SW 1271 (cell line): ENCODE measurements at regions not wholly inside any gene's neighbourhood (a gene's known extent, or its start where the extent isn't known, plus 50 kb on each side); places are given as distances from the start of the nearest gene placed in this dataset.
A peak's percentile ranks its signal among the peaks of the same experiment; 100 is the strongest.

Source experiments
- DNase-seq, 2 experiments: peaks; one replicate each; lab custom pipeline; 2025; lab: John Stamatoyannopoulos, UW

DNA sequence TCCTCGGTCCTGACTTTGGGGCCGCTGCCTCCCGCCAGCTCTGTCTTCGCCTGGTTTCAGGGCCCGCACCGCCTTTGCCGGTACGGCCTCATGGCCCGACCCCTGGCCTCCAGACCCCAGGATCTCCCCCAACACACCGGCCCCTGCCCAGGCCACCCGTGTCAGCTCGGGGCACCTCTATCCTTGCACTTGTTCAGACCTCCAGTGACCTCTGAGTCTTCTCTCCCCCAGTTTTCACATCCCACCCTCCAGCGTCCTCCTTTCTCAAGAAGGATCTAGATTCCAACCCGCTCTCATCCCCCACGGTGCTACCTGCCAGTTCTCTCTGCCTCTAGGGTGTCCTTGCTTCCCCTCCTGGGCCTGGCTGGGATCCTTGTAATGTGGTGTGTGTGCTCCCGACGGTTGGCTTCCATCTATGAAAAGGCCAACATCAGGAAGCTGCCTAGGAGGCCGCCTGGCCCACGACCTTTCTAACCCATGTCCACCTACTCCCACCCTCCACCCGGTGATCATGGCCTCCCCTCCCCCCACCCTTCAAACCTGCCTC, 61.1 kb downstream of the SPATA31C2 start:
- DNase-seq, result no peak

DNA sequence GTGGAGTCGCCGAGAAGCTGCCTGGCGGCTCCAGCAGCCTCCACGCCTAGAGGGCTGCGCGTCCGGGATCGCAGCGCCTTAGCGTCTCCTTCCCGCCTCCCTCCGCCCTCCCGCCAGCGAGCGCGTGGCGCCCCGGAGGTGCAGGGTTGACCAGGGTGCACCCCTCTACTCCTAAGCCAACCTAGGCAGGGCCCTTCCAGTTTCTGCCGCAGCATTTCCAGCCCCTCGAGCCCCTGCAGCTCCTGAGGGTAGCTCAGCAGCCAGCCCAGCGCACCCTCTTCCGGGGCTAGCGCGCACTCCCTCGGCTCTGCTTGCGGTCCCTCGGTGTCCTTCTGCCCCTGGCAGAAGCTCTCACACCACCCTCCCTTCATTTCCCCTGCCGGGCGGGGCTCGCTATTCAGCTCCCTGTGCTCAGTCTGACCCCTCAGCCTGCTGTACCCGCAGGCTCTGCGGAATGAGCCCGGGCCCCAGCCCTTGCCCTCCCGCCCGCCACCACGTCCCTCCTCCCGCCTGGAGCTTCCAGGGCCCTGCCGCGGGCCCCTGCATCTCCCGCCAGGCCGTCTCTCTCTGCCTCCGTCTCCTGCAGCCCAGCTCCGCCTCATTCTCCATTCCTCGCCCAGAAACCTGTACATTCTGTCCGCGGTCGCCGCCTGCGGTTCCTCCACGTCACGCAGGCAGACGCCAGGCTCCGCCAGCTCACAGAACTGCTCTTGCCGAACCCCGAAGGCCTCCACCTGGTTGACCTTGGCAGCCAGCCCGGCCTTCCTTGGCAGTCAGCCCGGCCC, 61.8 kb downstream of the SPATA31C2 start:
- DNase-seq, result peak; percentile 46 to 56

GRCh38 chr9:88075966-88076285, 62.3 kb downstream of the SPATA31C2 start:
- DNase-seq, result no peak

- DNase-seq, result no peak
Observed at GRCh38 chr9:88075506-88075905, 62.8 kb downstream of the SPATA31C2 start.

DNA sequence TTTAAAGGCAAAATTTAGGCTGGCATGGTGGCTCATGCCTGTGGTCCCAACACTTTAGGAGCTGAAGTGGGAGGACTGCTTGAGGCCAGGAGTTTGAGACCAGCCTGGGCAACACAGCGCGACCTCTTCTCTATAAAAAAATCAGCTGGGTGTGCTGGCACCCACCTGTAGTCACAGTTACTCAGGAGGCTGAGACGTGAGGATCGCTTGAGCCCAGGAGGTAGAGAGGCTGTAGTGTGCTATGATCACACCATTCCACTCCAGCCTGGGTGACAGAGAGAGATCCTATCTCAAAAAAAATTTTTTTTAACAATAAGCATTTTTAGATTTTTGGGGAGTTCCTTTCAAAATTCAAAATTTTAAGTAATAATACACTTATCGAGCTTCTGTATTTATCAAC, 63.3 kb downstream of the SPATA31C2 start:
- no peak for DNase-seq

DNA sequence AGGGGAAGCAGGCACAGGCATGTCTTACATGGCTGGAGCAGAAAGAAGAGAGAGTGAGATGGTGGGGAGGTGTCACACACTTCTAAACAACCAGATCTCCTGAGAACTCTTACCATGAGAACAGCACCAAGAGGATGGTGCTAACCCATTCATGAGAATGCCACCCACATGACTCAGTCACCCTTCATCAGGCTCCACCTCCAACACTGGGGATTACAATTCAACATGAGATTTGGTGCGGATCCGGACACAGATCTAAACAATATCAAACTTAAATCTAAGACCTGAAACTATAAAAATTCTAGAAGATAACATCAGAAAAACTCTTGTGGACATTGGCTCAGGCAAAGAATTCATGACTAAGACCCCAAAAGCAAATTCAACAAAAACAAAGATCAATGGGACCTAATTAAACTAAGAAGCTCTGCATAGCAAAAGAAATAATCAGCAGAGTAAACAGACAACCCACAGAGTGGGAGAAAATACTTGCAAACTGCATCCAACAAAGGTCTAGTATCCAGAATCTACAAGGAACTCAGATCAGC, 65.4 kb downstream of the SPATA31C2 start:
- DNase-seq, result no peak

DNA sequence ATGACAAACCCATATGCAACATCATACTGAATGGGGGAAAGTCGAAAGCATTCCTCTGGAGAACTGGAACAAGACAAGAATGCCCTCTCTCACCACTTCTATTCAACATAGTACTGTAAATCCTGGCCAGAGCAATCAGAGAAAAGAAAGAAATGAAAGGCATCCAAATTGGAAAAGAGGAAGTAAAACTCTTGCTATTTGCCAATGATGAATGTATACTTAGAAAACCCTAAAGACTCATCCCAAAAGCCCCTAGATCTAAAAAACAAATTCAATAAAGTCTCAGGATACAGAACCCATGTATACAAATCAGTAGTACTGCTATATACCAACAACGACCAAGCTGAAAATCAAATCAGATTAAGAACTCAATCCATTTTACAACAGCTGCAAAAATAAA, 66.9 kb downstream of the SPATA31C2 start:
- DNase-seq, result no peak

GRCh38 chr9:88065619-88066018, 72.7 kb downstream of the SPATA31C2 start:
- no peak for DNase-seq

GRCh38 chr9:88064554-88064953, 73.7 kb downstream of the SPATA31C2 start:
- no peak for DNase-seq

DNA sequence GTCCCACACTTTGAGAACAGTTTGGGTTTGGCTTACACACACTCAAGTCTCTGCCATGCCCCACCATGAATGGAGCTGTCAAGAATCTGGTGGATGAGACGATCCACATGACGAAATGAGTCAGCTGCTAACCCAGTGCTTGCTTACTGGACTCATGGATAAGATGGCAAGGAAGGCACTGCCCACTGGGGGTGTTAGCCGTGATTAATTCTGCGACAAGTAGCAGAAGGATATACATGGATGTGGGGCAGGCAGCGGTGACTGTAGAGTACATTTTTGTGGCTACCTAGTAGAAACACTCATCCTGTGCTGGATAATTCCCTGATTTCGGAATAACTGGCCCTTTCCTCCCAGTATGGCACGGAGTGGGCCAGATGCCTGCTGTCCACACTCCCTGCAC, 77.5 kb downstream of the SPATA31C2 start:
- DNase-seq, result no peak

- no peak for DNase-seq
Observed at GRCh38 chr9:88059469-88059868, 78.8 kb downstream of the SPATA31C2 start.

- no peak for DNase-seq
Observed at GRCh38 chr9:88056876-88057275, 81.4 kb downstream of the SPATA31C2 start.

DNA sequence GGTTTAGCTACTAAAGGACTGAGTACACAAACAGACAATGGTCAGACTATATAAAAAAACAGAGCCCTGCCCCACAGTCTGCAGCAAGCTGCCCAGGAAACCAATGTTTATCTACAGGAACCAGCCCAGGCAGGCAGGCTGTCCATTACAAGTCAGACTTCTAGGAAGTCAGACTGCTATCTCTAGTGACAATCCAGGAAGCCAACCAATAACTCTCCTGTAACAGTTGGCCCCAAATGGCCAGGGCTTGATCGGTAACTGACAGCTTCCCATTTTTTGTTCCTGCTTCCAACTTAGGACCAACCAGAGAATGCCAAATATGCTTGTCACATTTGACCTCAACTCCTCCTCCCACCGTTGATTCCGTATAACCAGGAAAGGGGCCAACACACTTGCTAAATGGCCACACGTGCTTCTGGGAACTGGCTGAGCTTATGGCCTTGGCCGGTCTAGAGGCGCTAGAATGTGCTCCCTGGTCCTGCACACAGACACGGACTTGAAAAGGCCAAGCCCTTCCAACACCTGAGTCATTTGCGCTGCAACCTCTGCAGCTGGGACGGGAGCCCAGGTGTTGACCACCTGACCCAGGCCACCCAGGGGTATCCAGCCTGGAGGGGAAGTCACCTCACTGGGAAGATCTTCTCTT, 79.6 kb upstream of the CDK20 start:
- no peak for DNase-seq

DNA sequence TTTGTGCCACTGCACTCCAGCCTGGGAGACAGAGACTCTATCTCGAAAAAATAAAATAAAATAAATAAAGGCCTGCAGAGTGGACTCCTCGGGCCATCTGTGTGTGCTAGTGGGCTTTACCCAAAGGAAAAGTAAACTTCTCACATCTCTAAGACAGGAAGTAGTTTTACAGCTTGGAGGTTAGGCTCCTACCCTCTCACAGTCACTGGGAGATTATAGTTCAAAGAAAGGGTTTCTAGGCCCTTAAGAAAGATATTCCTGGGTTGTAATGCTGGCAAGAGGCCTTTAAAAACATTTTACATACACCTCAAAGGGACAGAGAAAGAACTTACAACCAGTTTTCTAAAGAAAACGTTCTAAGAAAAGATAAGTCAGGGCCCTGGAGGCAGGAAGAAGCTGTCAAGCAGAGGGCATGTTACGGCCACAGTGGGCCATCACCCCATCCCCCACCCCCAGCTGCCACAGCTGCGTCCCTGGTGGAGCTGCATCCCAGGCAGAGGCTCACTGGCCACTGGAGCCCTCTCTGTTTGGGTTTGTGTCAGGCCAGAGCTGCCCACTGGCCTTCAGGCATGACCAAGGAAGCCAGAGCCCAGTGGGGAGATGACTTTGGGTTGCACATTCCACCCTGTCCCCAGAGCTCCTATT, 78.1 kb upstream of the CDK20 start:
- no peak for DNase-seq

DNA sequence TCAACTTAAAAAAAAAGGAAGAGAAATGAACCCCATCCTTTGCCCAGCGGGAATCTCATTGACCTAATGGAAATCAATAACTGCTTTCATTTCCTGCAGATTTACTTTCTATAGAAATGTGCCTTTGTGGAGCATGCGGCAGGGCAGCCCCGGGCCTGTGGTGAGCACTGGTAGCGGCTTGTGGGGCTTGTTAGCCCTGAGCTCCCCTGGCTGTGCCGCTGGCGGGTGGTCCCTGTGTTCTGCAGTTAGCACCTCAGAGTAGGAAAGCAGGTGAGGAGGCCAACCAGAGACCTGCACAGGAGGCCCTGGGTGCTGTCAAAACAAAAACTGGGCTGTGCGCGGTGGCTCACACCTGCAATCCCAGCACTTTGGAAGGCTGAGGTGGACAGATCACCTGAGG, 76.8 kb upstream of the CDK20 start:
- no peak for DNase-seq

- DNase-seq, result no peak
Observed at GRCh38 chr9:88049677-88050307, 75.5 kb upstream of the CDK20 start.

GRCh38 chr9:88046542-88046941, 72.2 kb upstream of the CDK20 start:
- DNase-seq, result no peak

DNA sequence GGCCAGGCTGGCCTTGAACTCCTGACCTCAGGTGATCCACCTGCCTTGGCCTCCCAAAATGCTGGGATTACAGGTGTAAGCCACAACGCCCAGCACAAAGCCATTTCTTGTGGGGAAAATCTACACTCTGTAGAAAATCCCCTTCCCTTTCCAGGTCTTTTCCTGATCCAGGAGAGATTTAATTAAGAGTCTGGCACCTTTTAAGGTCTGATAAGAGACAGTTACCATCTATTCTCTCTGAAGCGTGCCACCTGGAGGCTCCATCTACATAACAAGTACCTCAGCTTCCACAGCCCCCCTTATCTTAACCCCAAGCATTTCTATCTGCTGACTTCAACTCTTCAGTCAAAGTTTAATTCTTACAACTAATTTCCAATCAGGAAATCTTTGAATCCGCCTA, 71.4 kb upstream of the CDK20 start:
- DNase-seq, result no peak

- no peak for DNase-seq
Observed at GRCh38 chr9:88044200-88044599, 69.9 kb upstream of the CDK20 start.

DNA sequence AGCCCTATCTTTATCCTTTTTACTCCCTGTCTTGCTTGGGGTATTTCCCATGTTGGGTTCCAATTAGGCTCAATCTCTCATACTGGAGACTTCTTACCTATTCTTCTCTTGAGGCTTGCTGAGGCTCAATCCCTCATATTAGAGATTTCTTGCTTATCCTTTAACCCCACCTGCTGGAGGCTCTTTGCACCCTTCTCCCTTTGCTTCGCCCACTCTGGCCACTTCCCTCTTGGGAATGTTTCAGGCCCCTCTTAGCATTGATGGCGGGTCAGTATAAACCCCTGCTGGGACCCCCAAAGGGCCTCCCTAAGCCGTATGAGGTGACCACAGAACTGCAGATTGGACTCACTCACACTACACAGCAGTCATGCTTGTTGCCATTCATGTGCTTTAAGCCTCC, 69.3 kb upstream of the CDK20 start:
- no peak for DNase-seq

- peak in 1 of 2 experiments; percentile 10 for DNase-seq
Observed at GRCh38 chr9:88041447-88041846, 67.1 kb upstream of the CDK20 start.

DNA sequence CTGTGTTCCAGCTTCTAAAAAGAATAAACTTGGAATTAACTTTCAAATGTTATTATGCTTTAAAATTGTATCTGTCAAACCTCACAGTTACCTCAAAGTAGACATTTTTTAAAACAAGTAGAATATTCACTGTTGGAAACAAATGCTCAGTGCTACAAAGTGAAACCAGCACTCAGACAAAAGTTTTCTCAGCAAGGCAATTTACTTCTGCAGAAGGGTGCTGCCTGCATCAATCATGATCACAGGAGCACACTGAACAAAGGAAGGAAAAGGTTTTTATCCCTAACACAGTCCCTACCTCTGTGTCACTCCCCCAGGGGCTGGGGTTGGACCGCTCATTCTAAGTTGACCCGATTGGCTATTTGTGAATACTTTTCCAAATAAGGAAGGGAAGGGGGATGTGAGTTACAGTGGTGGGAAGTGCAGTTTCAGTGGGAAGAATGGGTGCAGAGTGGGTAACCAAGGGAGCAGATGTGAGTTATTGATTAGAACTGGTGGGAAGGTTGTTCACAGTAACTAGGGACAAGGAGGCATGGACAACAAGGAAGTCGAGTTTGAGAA, 63.0 kb upstream of the CDK20 start:
- DNase-seq, result no peak
